DMS153 (cell line): ENCODE measurements at regions not wholly inside any gene's neighbourhood (a gene's known extent, or its start where the extent isn't known, plus 50 kb on each side); places are given as distances from the start of the nearest gene placed in this dataset.

ENCODE experiments used
- DNase-seq: peaks from one replicate; lab custom pipeline; 2025; lab: John Stamatoyannopoulos, UW

DNA sequence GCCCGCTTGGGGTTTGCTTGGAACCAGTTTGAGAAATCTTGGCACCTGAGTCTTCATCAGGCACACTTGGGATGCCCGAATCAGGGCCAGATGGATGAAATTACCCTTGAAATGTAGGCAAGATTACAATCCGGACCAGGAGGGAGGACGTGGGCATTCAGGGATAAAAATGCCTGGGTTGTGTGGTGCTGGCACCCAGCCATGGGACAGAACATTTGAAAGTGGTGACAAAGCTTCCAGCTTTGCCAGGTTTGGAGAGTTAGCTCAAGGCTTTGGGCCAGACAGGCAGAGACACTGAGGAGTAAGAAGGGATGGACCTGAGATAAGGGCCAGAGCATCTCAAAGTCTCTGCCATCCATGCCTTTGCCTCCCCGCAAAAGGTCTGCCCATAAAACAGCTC, 182.2 kb downstream of the TTC32 start:
- DNase-seq: no peak

DNA sequence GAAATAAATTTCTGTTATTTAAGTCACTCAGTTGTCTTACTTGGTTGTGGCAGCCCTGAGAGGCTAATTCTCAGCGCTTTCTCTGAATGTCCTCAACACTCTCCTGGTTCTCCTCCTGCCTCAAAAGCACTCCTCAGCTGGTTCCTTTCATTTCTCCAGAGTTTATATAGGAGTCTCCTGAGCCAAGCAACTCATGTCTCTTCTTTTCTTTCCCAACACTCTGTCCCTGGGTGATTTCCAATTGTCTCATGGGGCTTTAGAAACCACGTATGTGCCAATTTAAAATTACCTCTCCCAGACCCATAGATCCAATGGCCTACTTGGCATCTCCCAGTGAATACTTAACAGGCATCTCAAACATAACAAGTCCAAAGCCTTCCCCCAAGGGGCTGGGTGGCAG, 184.3 kb downstream of the TTC32 start:
- no peak for DNase-seq

DNA sequence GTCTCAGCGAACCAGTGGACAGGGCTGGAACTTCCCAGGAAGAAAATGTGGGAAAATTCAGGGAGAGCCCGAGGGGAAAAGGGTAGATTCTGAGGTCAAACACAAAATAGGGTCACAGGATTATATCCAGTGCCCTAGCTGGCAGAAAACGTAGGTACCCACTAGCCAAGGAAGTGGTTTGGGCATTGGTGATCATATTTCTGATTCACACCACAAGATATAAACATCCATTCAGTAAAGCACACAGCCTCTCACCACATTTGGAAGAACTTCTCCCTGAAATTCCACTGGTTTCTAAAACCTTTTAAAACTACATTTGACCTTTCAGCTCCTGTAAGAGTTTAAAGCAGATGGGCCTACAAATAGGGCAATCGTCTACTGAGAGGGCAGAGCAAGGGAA, 186.9 kb downstream of the TTC32 start:
- no peak for DNase-seq

DNA sequence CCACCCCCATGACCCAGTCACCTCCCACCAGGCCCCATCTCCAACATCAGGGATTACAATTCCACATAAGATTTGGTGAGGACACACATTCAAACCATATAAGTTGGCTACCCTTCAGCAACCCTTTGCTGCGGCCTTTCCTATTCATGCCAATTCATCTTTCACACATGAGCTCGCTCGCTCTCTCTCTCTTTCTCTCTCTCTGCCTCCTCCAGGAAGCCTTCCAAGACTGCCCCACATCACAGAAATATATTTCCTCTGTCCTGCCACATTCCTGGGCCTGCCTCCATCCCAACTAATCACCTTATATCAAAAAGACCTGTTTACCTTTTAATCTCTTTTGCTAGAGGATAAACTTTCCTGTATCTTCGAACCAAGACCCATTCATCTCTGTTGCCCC, 188.9 kb downstream of the TTC32 start:
- no peak for DNase-seq

DNA sequence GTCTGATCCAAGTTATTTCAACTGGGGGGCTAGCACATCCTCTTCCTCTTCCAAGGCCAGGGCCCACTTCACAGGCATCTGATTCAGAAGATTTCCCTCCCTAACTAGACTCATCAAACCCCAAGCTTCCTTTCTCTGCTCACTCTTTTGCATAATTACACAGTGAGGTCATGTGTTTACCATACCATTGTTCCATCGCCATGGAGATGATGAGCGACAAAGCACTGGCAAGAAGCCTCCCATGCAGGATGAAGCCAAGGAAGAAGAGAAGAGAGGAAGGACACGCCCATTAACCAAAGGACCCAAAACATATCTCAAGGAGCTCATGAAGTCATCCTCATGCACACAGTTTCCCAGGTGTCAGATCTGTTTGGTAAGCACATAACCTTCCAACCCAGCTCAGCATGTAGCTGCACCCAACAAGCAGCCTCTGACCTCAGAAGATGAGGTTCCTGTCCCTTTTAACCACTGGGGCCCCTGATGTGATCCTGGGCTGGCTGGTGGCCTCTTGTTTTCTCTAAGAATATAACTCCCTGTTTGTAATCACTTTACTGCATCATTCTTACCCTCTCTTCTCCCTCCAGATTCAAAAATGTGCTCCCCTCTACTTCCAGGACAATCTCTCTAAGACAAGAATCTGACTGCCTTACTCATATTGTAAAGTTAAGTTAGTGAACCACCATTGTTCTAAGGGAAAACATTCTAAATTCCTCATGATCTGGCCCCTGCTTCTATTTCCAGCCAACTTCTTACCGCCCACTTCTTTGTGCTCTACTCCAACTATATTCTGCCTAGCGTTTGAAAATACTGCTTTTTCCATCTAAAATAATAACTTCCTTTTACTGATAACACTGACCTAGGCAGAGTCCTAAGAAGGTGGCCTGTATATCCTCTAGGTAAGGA, 190.1 kb downstream of the TTC32 start:
- DNase-seq: peak; percentile 79

DNA sequence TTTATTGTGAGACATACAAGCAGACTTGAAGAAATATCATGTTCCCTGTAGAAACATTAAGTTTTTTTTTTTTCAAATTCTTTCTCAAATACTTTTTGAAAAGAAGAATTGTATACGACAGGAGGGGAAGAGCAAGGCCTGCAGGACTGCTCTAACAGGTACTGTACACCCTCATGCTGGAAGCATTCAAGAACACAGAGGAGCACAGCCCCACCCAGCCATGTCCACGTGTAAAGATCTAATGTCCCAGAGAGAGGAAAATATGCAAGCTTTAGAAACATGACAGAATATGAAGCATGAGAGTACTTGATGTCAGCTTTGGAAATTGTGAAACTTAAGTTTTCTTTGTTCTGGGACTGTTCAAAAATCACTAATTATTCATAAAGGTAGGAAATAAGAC, 191.6 kb downstream of the TTC32 start:
- DNase-seq: no peak

DNA sequence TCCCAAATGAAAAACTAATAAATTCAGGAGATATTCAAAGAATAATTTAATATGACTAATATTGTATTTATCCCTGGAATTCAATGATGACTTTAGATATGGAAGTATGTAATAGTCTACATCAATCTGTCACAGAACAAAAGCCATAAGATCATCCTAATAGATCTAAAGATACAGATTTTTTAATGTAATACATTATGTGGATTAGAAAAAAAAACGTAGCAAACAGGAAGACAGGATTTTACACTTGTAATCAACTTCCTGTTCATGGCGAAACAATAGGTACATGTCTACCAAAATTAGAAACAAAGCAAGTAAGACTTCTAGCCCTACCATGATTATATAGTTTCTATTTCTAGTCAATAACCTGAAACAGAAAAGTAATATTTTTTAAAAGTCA, 192.2 kb downstream of the TTC32 start:
- DNase-seq: no peak

DNA sequence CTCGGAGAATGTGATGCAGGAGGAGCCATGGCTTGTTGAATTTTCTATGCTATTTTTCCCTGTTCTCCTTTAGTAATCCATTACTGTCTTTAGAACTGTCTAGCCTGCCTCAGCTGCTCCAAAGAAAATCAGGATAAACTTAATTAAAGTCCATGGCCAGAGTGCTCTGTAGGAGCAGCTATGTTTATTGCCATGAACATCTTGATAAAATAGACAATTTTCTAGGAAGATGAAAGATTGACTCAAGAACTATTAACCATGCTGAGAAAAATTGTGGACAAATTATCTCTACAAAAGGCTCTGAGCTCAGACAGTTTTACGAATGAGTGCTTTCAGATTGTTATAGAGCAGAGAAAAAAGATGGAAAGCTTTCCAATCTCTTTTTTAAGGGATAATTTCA, 193.0 kb downstream of the TTC32 start:
- DNase-seq: no peak

DNA sequence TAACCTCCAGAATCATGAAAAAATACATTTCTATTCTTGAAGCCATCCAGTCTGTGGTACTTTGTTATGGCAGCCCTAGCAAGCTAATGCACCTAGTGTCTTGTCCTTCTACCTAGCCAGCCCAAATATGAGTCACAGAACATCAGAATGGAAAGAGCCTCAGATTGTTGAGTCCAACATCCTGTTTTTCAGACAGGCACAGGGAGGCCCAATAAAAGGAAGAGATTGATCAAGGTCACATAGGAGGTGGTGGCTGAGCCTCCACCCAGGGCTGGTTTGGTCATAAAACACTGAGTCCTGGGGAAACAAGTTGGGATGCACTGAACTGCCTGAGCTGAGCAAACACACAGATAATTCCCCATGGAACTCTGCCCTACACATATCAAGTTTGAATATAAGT, 195.5 kb downstream of the TTC32 start:
- no peak for DNase-seq

DNA sequence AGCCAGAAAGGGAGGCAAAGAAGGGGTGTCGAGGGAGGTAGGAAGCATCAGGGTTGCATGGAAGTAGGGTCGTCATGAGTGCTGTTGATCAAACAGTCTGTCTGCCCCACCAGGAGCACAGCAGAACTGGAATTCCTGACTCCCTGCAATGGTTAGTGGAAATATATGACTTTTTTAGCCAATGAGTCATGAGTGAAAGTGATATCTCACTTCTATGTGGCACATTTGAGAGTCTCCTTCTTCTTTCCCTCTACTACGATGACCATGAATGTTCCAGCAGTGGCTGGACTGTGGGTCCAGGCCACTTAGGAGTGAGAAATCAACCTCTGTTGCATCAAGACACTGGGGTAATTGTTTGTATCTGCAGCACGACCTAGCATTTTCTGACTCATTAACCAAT, 199.5 kb downstream of the TTC32 start:
- DNase-seq: no peak

DNA sequence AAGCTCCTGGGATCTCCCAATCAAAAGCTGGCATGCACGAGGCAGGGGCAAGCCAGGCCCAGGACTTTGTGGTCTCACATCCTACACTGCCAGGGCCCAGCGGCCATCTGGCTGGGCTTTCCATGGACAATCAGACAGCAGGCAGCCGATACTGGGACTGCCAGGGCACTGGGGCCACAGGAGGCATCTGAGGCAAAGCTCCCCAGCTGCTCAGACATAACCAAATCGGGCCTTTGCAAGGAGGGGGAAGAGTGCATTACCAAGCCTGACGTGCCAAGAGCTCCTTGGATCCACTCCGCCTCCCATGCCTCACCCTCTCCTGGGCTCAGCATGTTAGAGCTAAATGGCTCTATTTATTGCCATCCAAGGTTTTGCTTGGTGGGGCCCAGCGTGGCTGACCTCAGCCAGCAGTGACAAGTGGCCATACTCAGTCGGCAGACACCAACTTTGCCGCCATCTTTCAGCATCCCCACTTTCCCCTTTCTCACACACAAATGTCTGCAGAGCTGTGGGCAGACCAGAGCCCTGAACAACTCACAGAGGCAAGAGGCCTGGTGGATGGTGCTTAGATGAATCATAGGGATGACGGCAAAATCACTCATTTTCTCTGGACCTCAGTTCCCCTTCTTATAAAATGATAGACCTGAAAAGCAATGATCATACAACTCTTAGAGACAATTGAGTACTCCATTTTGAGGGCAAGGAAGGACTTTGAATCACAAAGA, 200.8 kb downstream of the TTC32 start:
- DNase-seq: no peak

DNA sequence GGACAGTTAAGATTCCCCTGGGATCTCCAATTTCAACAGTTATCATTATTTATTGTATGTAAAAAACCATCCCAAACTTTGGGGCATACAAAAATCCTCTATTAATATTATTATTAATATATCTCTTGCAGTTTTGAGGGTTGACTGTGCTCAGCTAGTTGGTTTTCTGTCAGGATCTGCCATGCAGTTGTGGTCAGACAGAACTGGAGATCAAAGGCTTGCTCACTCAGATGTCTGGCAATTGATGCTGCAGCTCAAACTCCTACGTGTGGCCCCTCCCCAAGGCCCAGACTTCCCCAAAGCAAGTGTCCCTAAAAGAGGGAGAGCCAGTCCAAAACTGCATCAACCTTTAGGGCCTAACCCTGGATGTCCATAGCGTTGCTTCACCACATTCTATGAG, 204.7 kb downstream of the TTC32 start:
- DNase-seq: no peak

DNA sequence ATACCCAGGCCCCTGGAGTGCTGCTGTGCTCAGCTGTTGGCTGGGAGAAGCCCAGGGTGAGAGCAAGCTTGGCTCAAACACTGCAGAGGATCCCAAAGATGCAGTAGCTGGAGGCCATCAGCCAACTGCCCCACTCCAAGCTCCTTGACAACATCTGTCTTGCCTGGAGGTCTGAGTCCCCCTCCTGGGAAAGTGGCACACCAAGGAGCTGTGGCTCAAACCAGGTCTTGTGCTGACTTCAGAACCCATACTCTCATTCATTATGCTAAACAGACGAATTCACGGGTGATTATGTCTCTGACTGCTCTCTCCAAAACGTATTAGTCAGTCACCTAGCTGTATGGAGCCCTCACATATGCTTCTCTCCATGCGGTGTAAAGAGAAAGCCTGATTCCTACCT, 206.1 kb downstream of the TTC32 start:
- DNase-seq: no peak

DNA sequence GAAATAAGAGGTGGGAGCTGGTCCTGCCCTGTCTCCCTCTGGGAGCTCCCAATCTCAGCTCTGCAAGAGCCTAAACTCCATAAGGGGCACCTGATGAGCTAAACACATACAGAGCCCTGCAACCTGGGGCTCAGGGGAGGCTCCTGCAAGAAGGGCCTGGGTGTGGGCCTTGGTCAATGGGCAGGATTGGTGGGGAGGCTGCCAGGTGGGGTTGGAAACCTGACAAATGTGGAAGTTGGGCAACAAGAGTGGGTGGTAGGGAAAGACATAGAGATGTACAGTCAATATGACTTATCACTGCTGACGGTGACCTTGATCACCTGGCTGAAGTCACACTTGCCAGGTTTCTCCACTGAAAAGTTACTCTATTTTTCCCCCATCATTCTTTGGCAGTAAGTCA, 209.9 kb downstream of the TTC32 start:
- no peak for DNase-seq

DNA sequence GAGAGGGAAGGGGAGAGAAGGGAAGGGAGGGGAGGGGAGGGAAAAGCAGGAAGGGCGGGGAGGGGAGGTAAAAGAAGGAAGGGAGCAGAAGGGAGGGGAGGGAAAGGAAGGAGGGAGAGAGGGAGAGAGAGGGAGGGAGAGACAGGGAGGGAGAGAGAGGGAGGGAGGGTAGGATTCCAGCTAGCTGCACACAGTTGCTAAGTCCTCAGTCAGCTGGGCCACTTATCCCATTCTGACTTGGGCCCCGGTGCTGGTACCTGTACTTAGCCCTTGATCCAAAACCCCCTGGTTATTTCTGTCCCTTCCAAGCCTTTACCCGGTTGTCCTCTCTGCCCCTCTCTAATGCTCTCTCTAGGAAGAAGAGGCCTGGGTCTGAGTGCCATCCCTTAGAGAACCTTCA, 211.4 kb downstream of the TTC32 start:
- no peak for DNase-seq

DNA sequence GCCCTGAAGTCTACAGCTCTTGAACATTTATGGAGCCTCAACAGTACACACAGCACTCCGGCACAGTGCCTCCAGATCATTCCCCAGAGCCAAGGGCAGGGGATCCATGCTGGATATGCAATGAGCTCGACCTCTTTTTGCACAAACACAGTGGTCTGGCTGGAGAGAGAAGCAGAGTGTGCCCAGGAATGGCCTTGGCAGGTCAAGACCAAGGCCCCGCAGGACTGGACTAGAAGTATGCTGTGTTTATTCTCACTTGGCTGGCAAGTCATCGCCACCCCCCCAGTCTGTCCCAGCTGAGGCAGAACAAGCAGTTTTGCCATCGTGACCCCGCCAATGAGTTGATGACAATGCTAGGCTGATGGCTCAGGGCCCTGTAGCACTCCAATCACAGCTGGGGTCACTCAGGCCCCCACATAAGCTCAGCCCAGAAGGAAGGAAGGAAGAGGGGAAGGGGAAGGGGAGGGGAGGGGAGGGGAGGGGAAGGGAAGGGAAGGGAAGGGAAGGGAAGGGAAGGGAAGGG, 212.1 kb downstream of the TTC32 start:
- DNase-seq: no peak

DNA sequence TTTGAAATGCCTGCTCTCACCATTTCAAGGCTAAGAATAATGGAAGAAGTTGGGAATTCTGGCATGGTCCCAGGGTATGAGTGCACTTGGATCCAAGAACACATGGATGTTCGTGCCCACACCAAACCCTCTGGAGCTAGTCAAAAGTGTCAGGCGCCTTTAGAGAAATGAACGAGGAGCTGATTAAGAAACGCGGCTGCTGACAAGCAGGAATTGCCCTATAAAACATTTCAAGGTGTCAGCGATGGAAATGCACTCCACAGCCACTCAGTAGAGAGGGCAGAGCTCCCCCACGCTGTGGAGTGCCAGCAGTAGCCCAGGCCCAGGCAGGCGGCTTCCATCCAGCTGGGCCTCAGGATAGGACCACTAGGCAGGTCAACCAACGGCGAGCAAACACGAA, 213.7 kb downstream of the TTC32 start:
- DNase-seq: no peak

DNA sequence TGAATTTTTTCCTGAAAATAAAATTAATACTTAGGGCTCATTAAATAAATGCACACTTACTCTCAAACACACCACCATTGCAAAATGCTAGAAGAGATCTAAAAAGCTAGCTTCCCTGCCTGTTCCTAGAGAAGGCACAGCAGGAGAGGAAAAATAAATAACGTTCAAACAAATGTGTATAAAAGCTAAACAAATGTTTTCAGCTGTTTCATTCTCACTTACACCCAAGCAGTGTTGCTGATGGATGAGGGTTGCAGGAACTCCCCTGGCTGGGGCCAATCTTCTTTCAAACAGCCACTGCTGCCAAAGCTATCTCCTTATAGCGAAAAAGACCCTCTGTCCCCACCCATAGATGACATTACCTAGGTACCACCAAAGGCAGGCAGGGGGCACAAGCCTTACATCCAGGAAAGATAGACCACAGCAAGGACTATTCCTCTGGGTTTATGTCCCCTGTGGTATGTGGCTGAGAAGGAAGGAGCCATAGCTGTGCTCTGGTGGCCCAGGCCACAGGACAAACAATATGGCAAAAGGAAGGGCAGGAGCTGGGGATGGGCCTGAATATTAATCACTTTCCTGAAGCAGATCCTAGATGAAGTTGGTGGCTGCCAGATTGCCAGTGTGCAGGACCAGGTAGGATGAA, 214.6 kb downstream of the TTC32 start:
- DNase-seq: no peak

DNA sequence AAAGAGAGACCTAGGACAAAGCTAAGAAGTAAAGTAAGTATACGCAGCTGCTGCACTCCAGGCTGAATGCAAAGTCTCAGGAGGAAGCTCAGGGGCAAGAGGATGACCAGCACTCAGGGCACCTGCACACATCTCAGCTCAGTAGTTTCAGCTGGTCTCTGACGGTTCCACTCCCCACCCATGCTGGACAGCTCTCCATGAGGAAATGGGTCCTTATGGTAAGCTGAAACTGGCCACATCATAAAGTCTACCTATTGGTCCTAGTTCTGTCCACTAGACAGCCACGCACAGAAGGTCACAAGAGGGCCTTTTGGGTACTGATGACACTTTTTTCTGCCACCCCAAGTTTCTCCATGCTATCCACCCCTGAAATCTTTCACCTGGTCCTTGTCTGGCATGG, 215.3 kb downstream of the TTC32 start:
- no peak for DNase-seq

DNA sequence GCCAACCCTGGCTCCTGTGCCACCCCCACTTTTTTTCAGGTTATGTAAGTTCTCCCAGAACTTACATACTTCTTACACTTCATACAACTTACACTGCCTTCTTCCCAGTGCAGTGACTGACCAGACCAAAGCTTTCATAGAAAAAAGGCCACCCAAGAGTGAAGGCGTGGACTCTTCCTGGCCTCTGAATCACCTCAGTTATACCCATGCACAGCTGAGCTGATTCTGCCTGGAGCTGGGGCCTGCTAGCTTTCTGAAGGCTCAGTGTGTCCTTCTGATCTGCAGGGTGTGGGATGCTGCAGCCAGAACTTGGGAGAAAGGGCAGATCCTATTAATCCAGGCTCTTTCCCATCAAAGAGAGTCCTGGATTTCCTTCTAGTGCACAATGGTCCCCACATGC, 216.1 kb downstream of the TTC32 start:
- no peak for DNase-seq

DNA sequence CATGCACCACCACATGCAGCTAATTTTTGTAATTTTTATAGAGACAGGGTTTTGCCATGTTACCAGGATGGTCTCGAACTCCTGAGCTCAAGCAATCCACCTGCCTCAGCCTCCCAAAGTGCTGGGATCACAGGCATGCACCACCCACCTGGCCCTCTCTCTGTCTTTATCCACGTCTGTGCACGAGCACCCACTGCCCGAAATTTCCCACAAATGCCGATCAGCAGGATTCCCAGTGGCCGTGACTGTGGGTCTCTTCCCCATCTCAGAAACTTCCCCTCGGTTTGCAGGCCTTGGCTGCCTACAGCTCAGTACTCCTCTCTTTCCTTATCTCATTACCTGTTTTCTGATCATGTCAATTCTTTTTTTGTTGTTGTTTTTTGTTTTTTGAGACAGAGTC, 217.3 kb downstream of the TTC32 start:
- no peak for DNase-seq

DNA sequence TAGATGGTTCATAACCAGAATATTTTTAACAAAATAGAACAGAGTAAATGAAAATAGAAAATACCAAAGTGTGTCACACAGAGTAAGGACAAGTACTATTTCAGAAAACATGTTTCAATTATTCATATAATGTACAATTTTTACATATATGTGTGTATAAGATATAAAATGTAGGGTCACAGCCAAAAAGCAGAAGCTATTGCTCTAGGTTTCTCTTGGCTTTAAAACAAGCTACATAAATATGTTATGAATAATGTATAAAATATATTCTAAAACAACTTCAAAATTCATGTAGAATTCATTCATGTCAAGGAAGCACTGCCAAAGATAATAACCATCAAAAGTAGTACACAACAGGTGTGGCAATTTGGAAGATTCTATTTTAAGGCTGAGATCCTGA, 218.2 kb downstream of the TTC32 start:
- DNase-seq: no peak

DNA sequence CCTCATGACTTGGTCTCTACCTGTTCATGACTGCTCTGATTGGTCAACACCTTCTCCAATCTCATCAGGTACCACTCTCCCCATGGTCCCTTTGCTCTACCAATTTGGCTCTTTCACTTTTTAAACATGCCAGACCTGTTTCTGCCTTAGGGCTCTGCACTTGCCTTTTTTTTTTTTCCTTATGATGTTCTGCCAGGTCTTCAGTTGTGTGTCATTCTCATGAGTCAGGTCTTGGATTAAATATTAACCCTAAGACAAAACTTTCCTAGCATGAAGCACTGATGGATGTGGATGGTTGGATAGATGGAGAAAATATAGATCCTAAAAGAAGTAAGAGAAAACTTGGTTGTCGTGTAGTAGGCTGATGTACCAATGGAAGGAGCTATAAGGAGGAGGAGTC, 219.3 kb downstream of the TTC32 start:
- DNase-seq: no peak
